HG03342 (cell line): ENCODE measurements at regions not wholly inside any gene's neighbourhood (a gene's known extent, or its start where the extent isn't known, plus 50 kb on each side); places are given as distances from the start of the nearest gene placed in this dataset.
"Not testable (repeated sequence)": the region's sequence is repeated elsewhere in the genome, so short reads cannot be mapped to it uniquely, and the experiment has no call there.

Experiments
- ATAC-seq: cut with Tn5 transposase; IDR thresholded peaks from one replicate; pipeline ENCODE4 v1.9.1; 2021; ENCODE audit warnings: mild to moderate bottlenecking, moderate library complexity; ENCODE audit not compliant: unreplicated experiment

DNA sequence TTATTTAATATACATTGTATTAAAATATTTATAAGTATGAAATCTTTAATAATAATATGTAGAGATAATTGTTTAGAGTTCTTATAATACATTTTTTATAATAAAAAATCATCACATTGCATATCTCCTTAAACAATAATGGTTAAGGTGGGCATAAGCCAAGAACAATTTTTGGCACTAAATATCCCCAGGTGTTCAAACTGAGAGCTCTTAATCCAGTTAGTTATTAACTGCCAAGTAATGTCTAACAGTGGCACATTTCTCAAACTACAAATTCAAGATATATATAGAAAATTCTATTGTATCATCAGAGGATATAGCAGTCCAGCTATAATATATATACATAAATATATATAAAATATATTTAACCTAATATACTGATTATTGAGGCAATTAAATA lies 680.8 kb downstream of the SI start:
- no peak for ATAC-seq

- no peak for ATAC-seq
These were observed 685.1 kb downstream of the SI start for GRCh38 chr3:164393171-164393570.

DNA sequence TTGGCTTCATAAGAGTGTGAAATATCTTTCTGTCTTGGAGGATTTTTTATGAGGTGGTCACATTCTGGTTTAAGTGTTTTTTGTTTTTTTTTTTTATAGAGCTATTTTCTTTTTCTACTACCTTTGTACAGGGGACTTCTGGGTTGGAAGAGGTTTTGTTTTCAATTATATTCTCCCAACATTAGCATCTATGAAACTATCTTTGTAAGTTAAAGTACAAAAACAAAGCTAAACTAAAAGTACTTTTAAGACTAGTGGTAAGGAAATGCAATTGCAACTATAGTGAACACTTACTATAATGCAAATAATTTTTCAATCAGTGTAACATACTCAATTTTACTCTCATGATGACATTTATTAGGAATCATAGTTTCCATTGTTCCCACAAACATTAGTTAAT lies 688.2 kb downstream of the SI start:
- ATAC-seq, result no peak

DNA sequence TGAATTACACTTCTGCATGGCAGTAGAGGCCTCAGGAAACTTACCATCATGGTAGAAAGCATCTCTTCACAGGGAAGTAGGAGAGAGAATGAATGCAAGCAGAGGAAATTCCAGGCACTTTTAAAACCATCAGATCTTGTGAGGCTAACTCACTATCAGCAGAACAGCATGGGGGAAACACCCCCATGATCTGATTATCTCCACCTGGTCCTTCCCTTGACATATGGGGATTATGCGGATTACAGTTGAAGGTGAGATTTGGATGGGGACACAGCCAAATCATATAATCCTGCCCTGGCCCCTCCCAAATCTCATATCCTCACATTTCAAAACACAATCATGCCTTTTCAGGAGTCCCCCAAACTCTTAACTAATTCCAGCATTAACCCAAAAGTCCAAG lies 691.1 kb downstream of the SI start:
- no peak for ATAC-seq

DNA sequence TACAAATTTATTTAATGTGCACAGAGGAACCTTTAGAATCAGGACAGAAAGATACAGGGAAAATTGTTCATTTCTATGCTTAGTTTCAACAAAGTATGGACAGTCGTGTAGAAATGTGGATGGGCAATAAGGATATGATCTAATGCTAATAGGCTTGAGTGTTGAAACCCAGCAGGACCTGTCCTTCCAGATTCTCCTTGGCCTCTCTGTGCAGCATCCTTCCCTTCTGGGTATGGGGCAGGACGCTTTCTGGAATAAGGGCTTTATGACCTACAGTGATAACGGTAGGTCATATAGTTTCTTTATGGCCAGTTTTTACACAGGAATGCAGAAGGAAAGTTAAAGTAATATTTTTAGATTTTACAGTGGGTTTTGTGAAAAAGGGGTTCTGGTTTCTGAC lies 698.1 kb downstream of the SI start:
- no peak for ATAC-seq

DNA sequence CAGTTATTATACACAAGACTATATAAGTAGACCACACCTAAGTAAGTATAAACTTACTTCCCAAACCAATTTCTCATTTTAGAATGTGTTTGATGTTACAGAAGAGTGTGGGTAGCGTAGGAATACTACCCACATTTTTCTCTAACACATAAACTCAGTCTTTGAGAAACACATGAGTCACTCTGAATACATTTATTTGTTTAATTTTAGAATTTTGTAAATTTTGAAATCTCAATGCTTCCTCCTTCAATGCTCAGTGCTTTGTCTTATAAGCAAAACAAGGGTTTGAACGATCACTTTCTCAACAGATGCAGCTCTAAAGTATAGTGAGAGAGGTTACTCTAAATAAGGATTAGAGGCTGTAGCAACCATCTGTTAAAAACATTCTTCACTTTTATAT lies 700.8 kb downstream of the SI start:
- no peak for ATAC-seq

DNA sequence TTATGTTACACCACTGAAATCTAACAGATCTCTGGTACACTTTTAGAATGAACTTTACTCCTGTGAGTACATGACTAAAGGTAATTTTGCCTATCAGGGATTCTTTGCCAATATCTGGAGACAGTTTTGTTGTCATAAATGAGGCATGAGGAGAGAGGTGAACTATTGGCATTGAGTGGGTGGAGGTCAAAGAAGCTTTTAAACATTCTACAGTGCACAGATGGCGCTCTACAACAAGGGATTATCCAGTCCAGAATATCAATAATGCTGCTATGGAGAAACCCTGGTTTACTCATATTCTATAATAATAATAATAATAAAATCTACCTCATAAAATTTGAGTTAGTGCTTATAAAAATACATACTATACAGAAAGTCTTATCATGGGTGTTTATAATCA lies 702.3 kb downstream of the SI start:
- ATAC-seq, result no peak

GRCh38 chr3:164375538-164375937 lies 702.8 kb downstream of the SI start:
- ATAC-seq, result no peak

DNA sequence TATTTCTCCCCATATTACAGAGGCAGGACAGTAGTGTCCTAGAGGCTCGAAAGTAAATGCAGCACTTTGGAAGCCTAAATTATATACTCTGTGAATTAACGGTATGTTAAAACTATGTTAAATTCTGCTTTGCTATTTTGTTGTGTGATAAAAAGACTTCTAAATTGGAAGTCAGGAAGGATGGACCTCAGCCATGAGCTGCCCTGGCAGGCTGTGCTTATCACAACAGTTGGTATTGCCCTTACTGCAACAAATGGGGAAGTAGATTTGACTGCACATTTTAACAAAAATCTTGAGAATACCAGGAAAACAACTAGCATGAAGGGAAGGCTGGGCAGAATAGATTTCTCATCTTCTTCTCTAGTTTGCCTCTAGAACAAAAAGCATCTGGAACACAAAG lies 706.6 kb downstream of the SI start:
- no peak for ATAC-seq

DNA sequence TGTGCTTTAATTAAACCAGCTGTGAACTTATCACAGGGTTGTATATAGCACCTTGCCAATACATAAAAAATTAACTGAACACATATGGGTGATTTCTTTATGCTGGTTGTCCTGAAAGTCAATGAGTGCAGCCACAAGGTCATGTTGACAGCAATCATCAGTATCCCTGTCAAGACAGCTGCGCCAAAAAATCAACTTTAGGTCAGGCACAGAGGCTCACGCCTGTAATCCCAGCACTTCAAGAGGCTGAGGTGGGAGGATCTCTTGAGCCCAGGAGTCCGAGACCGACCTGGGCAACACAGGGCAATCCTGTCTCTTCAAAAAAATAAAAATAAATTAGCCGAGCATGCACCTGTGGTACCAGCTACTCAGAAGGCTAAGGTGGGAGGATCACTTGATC lies 707.3 kb downstream of the SI start:
- ATAC-seq, result no peak

DNA sequence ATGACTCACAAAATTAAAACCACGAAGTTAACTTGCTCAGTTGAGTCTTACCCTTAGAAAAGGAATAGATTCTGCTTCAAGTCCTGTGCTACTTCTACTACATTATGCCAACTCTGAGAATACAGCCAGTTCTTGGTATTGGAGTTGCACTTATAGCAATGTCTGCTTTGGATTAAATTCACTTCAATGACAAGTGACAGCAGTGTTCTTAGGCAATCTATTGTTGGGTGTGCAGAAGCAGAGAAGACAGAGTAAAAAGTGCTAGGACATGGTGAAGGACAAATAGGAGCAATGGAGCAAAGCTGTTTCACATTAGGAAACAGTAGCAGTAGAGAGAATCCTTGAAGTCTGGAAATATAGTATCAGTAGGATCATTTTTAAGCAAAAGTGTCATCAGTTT lies 713.1 kb downstream of the SI start:
- ATAC-seq, result no peak

GRCh38 chr3:164364111-164364510 lies 714.2 kb downstream of the SI start:
- no peak for ATAC-seq

- no peak for ATAC-seq
These were observed 717.4 kb downstream of the SI start for GRCh38 chr3:164360738-164361406.

GRCh38 chr3:164360078-164360578 lies 718.2 kb downstream of the SI start:
- no peak for ATAC-seq

DNA sequence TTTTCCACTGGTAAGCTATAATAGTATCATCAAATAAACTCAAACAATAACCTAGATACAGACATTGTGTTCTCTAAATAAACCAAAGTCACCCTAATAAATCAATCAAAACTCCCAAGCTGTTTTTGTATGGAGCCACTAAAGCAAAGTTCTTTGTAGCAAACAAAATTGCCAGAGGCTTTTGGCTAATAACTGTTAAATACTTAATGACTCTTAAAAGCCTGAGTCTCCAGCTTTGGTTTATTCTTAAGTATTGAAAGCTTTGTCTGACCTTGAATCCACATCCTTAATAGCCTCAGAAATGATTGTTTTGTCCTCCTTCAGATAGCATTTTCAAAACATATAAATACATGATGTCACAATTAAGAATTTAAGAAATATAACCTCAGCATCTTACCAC lies 725.3 kb downstream of the SI start:
- no peak for ATAC-seq

DNA sequence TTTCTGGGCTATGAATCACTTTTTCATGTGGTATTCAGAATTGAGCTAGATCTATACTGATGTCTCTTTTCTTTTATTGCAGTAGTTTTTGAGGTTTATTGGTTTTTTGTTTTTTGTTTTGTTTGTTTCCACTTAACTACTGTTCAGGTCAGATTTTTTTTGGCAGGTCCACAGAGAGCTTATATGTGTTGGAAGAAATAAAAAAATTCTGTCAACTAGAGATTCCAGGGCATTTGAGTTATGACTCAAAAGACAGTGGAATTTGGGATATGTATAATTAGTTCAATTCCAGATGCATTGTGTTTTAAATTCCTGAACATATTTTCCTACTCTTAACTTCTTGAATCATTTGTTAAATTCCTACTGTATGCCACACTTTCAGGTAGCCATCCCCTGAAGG lies 727.2 kb downstream of the SI start:
- ATAC-seq, result no peak

- ATAC-seq, result not testable (repeated sequence)
These were observed 736.1 kb downstream of the SI start for GRCh38 chr3:164342206-164342605.

DNA sequence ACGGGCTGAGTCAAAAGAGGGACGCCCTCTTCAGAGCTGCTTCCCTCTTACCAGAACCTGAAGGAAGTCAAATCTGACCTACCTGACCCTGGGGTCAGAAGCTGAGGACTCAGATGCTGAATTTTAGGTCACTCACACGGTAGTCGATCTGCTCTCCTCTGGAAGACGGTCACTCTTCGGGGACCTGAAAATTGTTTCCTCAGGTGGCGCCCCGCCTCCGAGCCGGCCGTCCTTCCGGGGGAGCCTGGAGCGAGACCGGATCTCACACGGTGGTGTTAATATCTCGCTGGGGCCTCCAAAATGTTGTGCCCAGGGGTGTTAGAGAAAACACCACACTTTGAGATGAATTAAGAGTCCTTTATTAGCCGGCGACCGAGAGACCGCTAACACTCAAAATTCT lies 737.2 kb downstream of the SI start:
- ATAC-seq, result no peak

DNA sequence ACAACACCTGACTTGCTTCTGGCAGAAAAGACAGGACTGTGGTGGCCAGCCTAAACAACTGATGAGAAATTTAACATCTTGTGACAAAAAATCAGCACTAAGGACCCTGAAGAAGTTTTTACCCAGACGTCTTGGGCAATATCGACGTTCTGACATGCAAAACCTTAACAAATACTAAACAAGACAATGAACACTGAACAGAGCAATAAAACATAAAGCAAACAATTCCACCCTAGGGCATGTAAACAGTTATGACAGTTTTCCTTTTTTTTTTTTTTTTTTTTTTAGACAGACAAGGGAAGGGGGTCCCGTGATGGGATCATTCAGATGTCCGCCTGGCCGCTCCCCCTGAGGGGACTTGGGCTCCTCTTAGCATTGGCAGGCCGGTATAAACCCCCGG lies 738.0 kb downstream of the SI start:
- ATAC-seq, result no peak

DNA sequence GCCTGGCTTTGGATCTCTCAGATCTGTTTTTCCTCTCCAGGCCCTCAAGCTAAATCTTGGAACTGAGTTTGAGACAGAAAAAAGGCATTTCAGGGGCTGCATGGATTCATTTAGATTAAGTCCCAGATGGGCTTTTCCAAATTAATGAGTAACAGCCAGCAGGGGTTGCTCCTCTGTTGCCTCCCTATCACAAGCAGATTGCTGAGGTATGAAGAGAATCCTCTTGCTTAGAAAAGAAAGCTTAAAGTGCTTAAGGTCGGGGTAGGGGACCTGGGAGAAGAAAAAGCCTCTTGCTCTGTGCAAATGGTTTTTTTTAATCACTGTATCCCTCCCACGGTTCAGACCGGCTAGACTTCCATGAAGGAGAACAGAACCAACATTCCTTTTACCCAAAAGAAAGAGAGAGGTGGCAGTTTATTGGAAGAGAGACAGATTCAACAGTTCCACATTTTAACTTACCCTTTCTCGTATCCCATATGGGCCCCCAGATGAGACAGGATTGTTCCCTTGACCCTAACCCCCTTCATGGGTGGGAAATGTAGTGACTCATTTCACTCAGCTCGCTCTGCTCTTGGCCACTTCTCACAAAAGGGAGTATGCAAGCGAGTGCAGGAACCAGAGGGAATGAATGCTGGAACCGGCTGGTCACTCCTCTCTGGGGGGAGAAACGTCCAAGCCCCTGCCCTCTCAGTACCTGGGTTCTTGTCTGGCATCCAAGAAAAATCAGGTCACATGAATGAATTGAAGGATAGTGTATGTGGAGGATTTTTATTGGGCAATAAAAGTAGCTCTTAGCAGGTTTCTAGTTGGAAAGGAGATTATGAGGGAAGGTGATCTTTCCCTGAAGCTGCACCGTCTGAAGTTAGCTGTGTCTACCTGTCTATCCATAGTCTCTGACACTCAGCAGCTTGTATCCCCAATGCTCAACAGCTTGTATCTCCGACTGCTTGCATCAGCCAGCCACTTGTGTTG lies 745.2 kb downstream of the SI start:
- no peak for ATAC-seq

- ATAC-seq, result no peak
These were observed 751.6 kb downstream of the SI start for GRCh38 chr3:164326714-164327113.

GRCh38 chr3:164320962-164321361 lies 757.3 kb downstream of the SI start:
- ATAC-seq, result no peak
